ENCODE measurements at regions not wholly inside any gene's neighbourhood (a gene's known extent, or its start where the extent isn't known, plus 50 kb on each side); places are given as distances from the start of the nearest gene placed in this dataset.

DNA sequence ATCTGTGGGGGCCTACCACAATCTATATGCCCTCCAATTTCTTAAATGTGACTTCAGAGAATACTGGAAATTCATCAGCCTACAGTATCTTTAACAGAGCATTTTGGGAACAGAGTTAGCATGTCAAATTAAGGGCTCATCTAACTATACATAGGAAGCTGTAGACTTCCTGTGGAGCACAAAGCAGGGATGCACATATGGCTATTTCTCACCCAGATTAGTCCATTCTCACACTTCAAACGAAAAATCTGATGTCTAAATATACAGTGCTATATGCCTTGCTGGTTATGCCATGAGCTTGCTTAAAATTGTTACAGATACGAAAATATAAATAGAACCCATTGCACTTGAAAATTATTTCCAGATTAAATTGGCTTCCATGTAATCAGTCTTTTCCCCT is 1922.8 kb downstream of the MRPL39 start:
- no peak overlapping the region for H3K4me3 ChIP-seq (ENCODE audit: low read length)
- TF ChIP-seq, protein P1, sequence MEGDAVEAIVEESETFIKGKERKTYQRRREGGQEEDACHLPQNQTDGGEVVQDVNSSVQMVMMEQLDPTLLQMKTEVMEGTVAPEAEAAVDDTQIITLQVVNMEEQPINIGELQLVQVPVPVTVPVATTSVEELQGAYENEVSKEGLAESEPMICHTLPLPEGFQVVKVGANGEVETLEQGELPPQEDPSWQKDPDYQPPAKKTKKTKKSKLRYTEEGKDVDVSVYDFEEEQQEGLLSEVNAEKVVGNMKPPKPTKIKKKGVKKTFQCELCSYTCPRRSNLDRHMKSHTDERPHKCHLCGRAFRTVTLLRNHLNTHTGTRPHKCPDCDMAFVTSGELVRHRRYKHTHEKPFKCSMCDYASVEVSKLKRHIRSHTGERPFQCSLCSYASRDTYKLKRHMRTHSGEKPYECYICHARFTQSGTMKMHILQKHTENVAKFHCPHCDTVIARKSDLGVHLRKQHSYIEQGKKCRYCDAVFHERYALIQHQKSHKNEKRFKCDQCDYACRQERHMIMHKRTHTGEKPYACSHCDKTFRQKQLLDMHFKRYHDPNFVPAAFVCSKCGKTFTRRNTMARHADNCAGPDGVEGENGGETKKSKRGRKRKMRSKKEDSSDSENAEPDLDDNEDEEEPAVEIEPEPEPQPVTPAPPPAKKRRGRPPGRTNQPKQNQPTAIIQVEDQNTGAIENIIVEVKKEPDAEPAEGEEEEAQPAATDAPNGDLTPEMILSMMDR (conservative IDR thresholded peaks at IDR 0.05; ENCODE audit: low read depth, low read length), result no peak
- no peak for DNase-seq (ENCODE audit: low read depth)

DNA sequence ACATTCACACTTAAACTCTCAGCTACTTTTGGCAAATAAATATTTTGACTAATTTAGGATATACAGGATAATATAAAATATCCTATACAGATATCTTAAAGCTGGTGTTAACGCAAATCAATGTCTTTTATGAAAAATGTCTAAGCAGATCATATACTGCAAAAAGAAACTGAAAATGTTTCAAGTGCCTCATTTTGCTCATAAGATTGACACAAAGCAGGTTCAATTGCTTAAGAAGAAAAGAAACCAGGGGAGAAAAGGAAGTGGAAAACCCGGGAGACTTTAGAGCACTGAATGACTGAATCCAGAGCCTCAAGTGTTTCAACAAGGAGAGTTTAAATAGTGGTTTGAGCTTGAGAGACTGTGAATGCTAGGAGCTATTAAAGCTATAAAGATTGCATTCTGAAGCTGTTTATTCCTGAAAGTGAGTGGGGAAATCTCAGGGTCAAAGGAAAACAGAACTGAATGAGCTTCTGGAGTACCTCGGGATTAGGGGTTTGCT is 1943.0 kb downstream of the MRPL39 start:
- TF ChIP-seq, protein P1 (conservative IDR thresholded peaks at IDR 0.05; ENCODE audit: low read depth, low read length), result no peak
- no peak overlapping the region for H3K4me3 ChIP-seq (ENCODE audit: low read length)
- DNase-seq (ENCODE audit: low read depth), result no peak

DNA sequence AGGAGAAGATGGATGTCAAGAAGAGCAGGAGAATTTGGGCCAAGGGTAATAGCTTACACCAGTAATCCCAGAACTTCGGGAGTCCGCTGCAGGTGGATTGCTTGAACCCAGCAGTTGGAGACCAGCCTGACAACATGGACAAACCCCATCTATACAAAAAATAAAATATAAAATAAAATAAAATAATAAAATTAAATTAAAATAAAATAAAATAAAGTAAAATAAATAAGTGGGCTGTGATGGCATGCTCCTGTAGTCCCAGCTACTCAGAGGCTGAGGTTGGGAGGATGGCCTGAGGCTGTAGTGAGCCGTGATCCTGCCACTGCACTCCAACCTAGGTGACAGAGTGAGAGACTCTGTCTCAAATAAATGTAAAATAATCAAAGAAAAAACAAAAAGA is 1946.7 kb downstream of the MRPL39 start:
- DNase-seq (ENCODE audit: low read depth), result no peak
- H3K4me3 ChIP-seq (ENCODE audit: low read length), result no peak overlapping the region
- TF ChIP-seq, protein P1 (conservative IDR thresholded peaks at IDR 0.05; ENCODE audit: low read depth, low read length), result no peak

DNA sequence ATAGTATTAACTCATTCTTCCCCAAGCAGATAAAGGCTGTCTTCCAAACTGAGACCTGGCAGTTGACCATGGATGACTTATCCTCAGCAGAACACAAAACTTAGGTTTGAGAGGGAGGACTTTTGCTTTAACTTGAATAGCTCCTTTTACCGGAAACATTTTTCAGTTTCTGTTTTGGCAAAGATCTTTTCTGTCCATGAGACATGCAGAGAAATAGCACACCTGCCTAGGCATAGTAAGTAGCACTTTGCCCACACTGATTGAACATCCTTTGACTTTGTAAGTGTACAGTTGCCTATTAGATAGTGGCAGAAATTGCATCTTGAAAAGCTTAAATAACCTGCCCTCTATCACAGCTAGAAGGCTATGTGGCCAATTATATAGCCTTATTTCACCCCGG is 1962.5 kb downstream of the MRPL39 start:
- no peak for DNase-seq (ENCODE audit: low read depth)
- no peak overlapping the region for H3K4me3 ChIP-seq (ENCODE audit: low read length)
- TF ChIP-seq, protein P1 (conservative IDR thresholded peaks at IDR 0.05; ENCODE audit: low read depth, low read length), result no peak

DNA sequence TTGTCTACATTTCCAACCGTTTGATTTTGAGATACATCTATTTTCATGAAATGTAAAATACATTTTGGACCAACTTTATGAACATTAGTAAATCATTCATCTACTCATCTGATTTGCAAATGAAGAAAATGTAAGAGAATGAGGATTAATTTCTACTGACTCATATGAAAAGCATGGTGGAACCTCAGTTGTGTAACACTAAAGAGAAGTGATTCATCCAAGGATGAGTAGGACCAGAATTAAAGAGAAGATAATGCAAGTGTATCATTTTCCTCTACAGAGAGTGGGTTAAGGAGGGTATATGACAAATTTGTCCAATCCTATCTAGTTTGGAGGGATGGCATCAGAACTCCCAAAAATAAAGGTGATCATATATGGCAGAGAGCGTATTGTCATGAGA is 1967.6 kb downstream of the MRPL39 start:
- H3K4me3 ChIP-seq (ENCODE audit: low read length), result no peak overlapping the region
- no peak for DNase-seq (ENCODE audit: low read depth)
- TF ChIP-seq, protein P1 (conservative IDR thresholded peaks at IDR 0.05; ENCODE audit: low read depth, low read length), result no peak

DNA sequence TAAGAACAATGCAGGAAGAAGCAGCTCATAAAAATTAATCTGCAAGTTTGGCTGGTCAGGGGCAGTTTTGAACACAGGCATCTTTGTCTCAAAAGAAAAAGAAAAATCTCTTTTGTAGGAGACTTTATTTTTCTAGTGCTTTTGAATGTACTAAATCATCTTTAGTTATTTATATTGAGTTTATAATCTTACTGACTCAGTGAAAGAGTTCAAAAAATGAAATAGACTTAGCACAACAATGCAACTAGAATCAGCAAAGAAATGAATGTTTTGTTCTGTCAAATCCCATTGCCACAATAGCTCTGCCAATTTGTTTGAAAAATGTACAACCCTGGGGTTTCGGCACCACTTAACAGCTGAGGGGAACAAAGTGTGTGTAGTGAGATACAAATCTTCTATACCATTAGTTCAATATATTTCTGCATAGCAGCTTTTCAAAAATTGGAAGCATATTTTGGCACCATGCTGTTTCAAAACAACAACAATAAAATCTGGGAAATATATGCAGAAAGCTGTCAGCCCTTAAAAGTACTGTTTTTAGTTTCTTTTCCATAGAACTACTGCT is 1969.1 kb downstream of the MRPL39 start:
- H3K4me3 ChIP-seq (ENCODE audit: low read length), result no peak overlapping the region
- TF ChIP-seq, protein P1 (conservative IDR thresholded peaks at IDR 0.05; ENCODE audit: low read depth, low read length), result no peak
- no peak for DNase-seq (ENCODE audit: low read depth)

DNA sequence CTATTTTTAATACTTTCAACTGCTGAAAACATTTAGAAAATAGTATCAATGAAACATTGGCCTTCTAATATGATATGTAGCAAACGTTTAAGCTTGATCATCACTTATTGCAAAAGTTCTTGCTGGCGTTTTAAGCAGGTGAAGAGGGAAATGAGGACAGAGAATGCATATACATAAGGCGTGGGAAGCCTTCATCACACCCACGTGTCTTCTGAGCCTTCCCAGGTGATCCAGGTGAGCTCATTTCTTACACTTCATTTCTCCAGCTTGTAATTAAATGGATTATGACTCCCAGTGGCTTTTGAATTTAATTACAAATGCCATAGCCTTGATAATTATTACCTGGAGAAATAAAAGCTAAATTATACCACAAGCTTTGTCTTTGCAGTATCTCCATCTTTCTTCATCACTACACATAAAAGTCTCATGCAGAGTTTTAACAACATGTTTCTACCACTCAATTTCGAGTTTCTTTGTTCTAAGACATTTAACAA is 1973.8 kb downstream of the MRPL39 start:
- DNase-seq (ENCODE audit: low read depth), result no peak
- TF ChIP-seq, protein P1 (conservative IDR thresholded peaks at IDR 0.05; ENCODE audit: low read depth, low read length), result no peak
- H3K4me3 ChIP-seq (ENCODE audit: low read length), result no peak overlapping the region

All from retinal pigment epithelial cell (primary cell).